Loucy (cell line): ENCODE measurements at regions not wholly inside any gene's neighbourhood (a gene's known extent, or its start where the extent isn't known, plus 50 kb on each side); places are given as distances from the start of the nearest gene placed in this dataset.

Experiments
- EZH2phosphoT487 ChIP-seq: fragments of 200-600 bp; IDR thresholded peaks from 2 replicates; pipeline ENCODE4 v1.6.1; 2018; ENCODE audit warnings: antibody characterized with exemption, mild to moderate bottlenecking, moderate library complexity, borderline replicate concordance
- TF ChIP-seq, protein P1 (sequence below): fragments of 200-600 bp; sonication (generic); conservative IDR thresholded peaks from 2 replicates; pipeline ENCODE4 v1.5.1; 2014; ENCODE audit warnings: mild to moderate bottlenecking, antibody characterized with exemption, low read length

DNA sequence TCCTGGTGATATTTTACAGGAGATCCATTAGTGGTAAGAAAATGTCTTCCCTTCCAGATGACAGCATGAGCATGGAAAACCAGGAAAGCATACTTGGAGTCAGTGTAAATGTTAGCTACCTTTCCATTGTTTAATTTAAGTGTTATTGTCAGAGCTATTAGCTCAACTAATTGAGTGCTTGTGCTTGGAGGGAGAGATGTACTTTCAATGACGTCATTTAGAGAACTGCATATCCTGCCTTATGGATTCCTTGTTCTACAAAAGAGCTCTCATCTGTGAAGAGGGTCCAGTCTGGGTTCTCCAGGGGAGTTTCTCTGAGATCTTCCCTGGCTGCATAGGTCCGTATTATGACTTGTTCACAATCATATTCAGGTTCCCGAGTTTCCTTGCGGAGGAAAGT is 687.2 kb downstream of the TBL1XR1 start:
- TF ChIP-seq, protein P1, sequence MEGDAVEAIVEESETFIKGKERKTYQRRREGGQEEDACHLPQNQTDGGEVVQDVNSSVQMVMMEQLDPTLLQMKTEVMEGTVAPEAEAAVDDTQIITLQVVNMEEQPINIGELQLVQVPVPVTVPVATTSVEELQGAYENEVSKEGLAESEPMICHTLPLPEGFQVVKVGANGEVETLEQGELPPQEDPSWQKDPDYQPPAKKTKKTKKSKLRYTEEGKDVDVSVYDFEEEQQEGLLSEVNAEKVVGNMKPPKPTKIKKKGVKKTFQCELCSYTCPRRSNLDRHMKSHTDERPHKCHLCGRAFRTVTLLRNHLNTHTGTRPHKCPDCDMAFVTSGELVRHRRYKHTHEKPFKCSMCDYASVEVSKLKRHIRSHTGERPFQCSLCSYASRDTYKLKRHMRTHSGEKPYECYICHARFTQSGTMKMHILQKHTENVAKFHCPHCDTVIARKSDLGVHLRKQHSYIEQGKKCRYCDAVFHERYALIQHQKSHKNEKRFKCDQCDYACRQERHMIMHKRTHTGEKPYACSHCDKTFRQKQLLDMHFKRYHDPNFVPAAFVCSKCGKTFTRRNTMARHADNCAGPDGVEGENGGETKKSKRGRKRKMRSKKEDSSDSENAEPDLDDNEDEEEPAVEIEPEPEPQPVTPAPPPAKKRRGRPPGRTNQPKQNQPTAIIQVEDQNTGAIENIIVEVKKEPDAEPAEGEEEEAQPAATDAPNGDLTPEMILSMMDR, result no peak
- no peak for TF ChIP-seq EZH2phosphoT487
